Parathyroid adenoma (tissue), 2 donors: ENCODE measurements at regions not wholly inside any gene's neighbourhood (a gene's known extent, or its start where the extent isn't known, plus 50 kb on each side); places are given as distances from the start of the nearest gene placed in this dataset.
"Not testable (repeated sequence)": the region's sequence is repeated elsewhere in the genome, so short reads cannot be mapped to it uniquely, and the experiment has no call there.

Experiments used
- H2AFZ ChIP-seq: fragments of 300-600 bp; sonication (generic); one replicate; pipeline ENCODE4 v1.7.0; 2017; ENCODE audit warnings: antibody characterized with exemption, mild to moderate bottlenecking
- H3K27ac ChIP-seq: fragments of 300-600 bp; sonication (generic); one replicate; pipeline ENCODE4 v1.7.0; 2017
- H3K27me3 ChIP-seq: fragments of 300-600 bp; sonication (generic); one replicate; pipeline ENCODE4 v1.7.0; 2017; ENCODE audit warnings: low read length; ENCODE audit not compliant: control insufficient read depth, insufficient read depth
- H3K36me3 ChIP-seq: fragments of 300-600 bp; sonication (generic); one replicate; pipeline ENCODE4 v1.7.0; 2017; ENCODE audit warnings: low read length; ENCODE audit not compliant: control insufficient read depth, insufficient read depth
- H3K4me1 ChIP-seq: fragments of 300-600 bp; sonication (generic); one replicate; pipeline ENCODE4 v1.7.0; 2017; ENCODE audit warnings: control low read depth
- H3K4me2 ChIP-seq: fragments of 300-600 bp; sonication (generic); one replicate; pipeline ENCODE4 v1.7.0; 2017; ENCODE audit warnings: low read length
- H3K4me3 ChIP-seq: fragments of 300-600 bp; sonication (generic); one replicate; pipeline ENCODE4 v1.7.0; 2017; ENCODE audit warnings: low read depth, low read length
- H3K79me2 ChIP-seq: fragments of 300-600 bp; sonication (generic); one replicate; pipeline ENCODE4 v1.7.0; 2017; ENCODE audit warnings: control low read depth
- H3K9ac ChIP-seq: fragments of 300-600 bp; sonication (generic); one replicate; pipeline ENCODE4 v1.7.0; 2017; ENCODE audit warnings: mild to moderate bottlenecking
- H3K9me3 ChIP-seq: fragments of 300-600 bp; sonication (generic); one replicate; pipeline ENCODE4 v1.7.0; 2017; ENCODE audit warnings: low read length; ENCODE audit not compliant: control insufficient read depth
- TF ChIP-seq, protein P1 (sequence below): fragments of 300-600 bp; sonication (generic); IDR thresholded peaks from one replicate; pipeline ENCODE4 v1.7.0; 2017; ENCODE audit warnings: antibody characterized with exemption, mild to moderate bottlenecking
- donor health status: primary hyperparathyroidism.

DNA sequence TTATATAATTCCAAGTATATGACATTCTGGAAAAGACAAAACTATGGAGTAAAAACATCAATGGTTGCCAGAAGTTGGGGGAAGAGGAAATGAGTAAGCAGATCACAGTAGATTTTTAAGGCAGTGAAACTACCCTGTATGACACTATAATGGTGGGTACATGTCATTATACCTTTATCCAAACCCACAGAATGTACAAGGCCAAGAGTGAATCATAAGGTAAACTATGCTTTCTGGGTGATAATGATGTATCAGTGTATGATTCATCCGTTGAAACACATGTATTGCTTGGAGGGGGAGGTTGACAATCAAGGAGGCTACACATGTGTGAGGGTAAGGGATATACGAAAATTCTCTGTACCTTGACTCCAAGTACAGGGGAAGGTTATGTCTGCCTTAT, 862.7 kb downstream of the PLA2G4A start:
- Histone ChIP-seq H3K9me3 (no peaks in the 10 kb centered on the region), H3K9ac (no peak overlapping the region), H3K4me1 (no peaks in the 10 kb centered on the region), H3K36me3 (no peaks in the 10 kb centered on the region), H2AFZ (no peak overlapping the region), H3K4me2 (no peak overlapping the region), H3K27ac (no peak overlapping the region), H3K27me3 (no peaks in the 10 kb centered on the region), H3K4me3 (no peak overlapping the region), H3K79me2 (no peaks in the 10 kb centered on the region)
- TF ChIP-seq, protein P1, sequence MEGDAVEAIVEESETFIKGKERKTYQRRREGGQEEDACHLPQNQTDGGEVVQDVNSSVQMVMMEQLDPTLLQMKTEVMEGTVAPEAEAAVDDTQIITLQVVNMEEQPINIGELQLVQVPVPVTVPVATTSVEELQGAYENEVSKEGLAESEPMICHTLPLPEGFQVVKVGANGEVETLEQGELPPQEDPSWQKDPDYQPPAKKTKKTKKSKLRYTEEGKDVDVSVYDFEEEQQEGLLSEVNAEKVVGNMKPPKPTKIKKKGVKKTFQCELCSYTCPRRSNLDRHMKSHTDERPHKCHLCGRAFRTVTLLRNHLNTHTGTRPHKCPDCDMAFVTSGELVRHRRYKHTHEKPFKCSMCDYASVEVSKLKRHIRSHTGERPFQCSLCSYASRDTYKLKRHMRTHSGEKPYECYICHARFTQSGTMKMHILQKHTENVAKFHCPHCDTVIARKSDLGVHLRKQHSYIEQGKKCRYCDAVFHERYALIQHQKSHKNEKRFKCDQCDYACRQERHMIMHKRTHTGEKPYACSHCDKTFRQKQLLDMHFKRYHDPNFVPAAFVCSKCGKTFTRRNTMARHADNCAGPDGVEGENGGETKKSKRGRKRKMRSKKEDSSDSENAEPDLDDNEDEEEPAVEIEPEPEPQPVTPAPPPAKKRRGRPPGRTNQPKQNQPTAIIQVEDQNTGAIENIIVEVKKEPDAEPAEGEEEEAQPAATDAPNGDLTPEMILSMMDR = no peak

DNA sequence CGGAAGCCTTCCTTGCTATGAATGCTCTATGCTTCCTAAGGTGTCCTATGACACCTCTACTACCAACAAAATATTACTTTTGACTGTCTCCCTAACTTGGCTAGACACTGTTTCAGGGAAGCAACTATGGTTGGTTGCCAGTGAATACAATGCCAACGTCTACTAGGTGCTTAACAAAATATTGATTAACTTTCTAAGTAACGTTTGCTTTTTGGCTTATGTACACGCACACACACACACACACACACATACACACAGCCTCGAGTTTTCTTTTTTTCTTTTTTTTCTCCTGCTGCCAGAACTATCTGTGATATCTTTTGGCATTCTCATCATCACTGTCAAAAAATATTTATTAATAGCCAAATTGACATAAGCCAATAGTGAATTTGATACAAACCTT, 864.0 kb downstream of the PLA2G4A start:
- no peak overlapping the region for H2AFZ ChIP-seq

DNA sequence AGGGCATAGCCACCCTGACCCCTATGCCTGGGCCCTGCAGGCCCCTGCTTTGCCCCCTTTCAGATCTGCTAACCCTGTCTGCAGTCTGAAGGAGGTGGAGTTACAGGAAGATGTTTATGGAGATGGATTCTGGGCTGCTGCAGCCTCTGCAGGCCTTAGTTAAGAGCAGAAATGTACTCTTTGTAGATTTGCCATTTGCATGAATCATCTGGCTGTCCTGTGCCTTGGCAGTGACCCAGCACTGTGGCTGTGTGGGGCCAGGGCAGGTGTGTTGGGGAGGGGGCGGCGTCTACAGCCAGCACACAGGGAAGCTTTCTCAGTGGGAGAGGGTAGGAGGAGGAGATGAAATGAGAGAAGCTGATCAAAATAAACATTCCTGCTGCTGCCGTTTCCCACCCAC, 867.3 kb downstream of the PLA2G4A start:
- Histone ChIP-seq H3K79me2 (no peaks in the 10 kb centered on the region), H3K9ac (no peak overlapping the region), H2AFZ (no peak overlapping the region), H3K4me2 (no peak overlapping the region), H3K36me3 (no peaks in the 10 kb centered on the region), H3K27me3 (no peaks in the 10 kb centered on the region), H3K27ac (no peak overlapping the region), H3K4me1 (no peaks in the 10 kb centered on the region), H3K9me3 (no peaks in the 10 kb centered on the region), H3K4me3 (no peak overlapping the region)
- TF ChIP-seq, protein P1 = no peak

More for the DNA sequence above, 864.0 kb downstream of the PLA2G4A start:
- H3K4me2 ChIP-seq = no peak overlapping the region
- H3K36me3 ChIP-seq = no peaks in the 10 kb centered on the region
- no peaks in the 10 kb centered on the region for H3K9me3 ChIP-seq
- no peaks in the 10 kb centered on the region for H3K79me2 ChIP-seq
- TF ChIP-seq, protein P1 = no peak
- H3K4me3 ChIP-seq = no peak overlapping the region
- no peaks in the 10 kb centered on the region for H3K4me1 ChIP-seq
- no peaks in the 10 kb centered on the region for H3K27me3 ChIP-seq
- no peak overlapping the region for H3K9ac ChIP-seq
- no peak overlapping the region for H3K27ac ChIP-seq

DNA sequence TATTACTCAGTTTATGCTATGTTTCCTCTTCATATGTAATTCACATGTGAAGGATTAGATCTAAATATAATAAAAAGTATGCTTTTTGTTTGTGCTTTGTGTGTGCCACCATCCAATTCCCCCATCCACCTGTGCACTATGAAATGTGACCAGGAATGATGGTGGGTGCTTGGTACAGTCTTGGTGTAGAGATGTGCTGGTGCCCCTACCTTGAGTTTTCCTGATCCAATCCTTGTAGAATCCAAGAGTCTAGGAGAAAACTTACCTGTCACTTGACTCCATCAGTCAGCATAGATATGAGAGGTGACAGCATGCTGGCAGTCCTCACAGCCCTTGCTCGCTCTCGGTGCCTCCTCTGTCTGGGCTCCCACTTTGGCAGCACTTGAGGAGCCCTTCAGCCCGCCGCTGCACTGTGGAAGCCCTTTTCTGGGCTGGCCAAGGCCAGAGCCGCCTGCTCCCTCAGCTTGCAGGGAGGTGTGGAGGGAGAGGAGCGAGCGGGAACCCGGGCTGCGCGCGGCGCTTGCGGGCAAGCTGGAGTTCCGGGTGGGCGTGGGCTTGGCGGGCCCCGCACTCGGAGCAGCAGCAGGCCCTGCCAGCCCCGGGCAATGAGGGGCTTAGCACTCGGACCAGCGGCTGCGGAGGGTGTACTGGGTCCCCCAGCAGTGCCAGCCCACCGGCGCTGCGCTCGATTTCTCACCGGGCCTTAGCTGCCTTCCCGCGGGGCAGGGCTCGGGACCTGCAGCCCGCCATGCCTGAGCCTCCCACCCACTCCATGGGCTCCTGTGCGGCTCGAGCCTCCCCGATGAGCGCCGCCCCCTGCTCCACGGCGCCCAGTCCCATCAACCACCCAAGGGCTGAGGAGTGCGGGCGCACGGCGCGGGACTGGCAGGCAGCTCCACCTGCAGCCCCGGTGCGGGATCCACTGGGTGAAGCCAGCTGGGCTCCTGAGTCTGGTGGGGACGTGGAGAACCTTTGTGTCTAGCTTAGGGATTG, 874.7 kb downstream of the PLA2G4A start:
- not testable (repeated sequence) for H3K36me3 ChIP-seq, H3K4me2 ChIP-seq, H3K4me3 ChIP-seq, H3K9ac ChIP-seq, H2AFZ ChIP-seq, H3K4me1 ChIP-seq, H3K9me3 ChIP-seq, H3K27me3 ChIP-seq, H3K79me2 ChIP-seq, H3K27ac ChIP-seq

DNA sequence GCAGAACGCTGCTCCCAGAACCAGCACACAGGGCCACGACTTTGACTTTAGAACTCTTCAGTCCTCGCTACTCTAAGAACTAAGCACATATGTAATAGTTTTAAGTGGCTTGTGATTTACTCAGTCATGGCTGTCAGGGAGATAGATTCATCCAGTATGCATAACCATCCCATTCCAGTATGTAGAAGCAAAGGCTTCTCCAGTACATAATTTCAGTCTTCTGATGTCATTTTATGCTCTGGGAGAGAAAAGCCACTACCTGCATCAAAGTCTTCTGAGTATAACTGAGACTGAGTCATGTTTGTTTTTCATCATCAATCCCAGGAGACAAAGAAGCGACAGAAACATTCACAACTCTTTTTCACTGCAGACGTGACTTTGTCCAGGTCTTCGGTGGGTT, 885.7 kb downstream of the PLA2G4A start:
- no peak overlapping the region for H2AFZ ChIP-seq
- H3K9ac ChIP-seq = no peak overlapping the region
- no peak overlapping the region for H3K4me3 ChIP-seq
- no peaks in the 10 kb centered on the region for H3K36me3 ChIP-seq
- H3K79me2 ChIP-seq = no peaks in the 10 kb centered on the region
- TF ChIP-seq, protein P1 = no peak
- no peaks in the 10 kb centered on the region for H3K27me3 ChIP-seq
- H3K4me2 ChIP-seq = no peak overlapping the region
- H3K27ac ChIP-seq = no peak overlapping the region
- no peaks in the 10 kb centered on the region for H3K4me1 ChIP-seq
- no peaks in the 10 kb centered on the region for H3K9me3 ChIP-seq
